Hematopoietic multipotent progenitor cell treated with erythropoietin and hydrocortisone succinate and interleukin-3 and kit ligand, for 6 days (in vitro differentiated cells): ENCODE measurements at regions not wholly inside any gene's neighbourhood (a gene's known extent, or its start where the extent isn't known, plus 50 kb on each side); places are given as distances from the start of the nearest gene placed in this dataset.

Source experiments
- DNase-seq: peaks from one replicate; pipeline ENCODE4 v3.0.0-alpha.2; 2015

DNA sequence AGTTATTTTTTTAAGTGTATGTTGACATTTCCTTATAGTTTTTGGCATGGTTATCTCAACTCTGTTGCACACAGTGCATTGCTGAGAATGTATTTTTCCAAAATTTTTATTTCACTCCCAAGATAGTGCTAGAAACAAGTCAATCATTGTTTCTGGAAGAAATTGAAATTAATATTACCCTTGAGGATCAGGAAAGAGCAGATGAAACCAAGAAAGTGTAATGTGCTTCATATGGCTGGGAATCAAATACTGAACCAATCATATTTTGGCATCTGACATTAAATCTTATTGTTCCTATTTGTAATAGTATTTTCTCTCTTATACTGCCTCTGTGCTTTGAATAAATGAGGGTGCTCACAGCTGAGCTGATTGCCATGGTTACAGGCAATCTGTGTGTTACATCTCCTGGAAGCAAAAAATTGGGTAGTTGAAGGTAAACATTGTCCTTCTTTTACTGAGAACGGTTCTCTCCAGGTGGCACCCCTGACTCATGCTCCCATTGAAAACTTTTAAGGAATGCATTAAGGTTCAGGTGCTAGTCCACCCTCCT lies 358.2 kb upstream of the NR3C2 start:
- DNase-seq, result no peak

DNA sequence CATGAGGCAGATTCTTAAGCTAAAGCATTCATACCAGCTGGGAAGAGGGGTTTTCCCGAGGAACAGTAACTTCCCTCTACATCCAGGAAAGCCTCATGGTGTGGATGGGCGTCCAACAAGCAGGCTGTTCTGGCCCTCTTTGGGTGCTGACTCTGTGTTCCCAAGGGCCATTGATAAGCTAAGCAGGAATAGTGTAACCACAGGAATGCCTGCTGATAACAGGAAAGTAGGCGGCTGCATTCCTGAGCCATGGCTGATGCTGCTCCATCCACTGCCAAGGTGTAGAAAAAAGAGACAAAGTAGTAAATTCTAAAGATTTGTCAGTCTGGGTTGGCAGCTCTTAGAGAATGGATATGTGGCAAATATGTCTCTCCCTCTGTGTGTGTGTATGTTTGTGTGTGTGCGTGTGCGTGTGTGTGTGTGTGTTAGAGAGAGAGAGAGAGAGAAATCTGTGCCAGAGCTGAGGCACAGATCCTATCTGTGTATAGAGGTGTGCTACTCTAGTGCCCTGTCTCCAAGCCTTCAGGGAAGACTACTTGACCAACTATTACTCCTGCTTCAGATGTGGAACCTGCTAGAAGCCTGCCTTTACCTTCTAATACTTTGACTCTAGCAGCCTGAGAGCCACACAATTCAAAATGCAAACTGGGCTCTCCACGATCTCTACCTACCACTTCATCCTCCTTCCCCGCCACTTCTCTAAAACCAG lies 353.1 kb upstream of the NR3C2 start:
- DNase-seq, result no peak

DNA sequence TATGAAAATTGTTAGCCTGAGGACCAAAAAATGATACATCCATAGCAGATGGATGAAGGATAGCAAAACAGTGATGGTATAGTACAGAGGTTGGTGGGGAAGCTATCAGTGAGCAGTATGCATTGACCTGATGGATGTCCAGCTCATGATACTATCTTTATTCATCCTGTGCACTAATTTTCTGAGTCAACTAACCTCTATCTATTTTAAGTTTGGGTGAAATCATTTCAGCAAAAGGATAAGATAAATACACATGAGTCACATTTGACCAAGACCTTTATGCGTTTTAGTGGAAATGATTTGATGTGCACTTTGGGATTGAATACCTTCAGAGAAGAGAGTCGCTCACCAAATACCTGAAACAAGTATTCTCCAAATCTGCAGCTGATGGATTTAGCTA lies 351.0 kb upstream of the NR3C2 start:
- DNase-seq, result no peak

DNA sequence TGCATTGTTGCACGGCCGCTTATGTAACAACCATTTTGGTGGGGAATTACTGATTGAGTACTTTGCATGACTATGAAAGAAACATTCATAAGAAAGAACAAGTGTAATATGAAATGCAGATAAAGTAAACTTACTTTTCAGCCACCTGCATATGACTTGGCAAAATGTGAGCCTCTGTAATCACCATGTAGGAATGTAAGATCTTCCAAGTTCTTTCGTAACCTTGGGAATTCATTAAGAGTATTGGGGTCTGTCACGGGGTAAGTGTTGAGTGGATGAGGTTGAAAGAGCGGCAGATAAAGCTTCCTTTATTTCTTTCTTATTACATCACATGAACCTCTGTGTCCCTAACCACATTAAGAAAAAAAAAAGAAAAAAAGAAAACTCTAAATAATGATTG lies 348.5 kb upstream of the NR3C2 start:
- DNase-seq, result no peak

DNA sequence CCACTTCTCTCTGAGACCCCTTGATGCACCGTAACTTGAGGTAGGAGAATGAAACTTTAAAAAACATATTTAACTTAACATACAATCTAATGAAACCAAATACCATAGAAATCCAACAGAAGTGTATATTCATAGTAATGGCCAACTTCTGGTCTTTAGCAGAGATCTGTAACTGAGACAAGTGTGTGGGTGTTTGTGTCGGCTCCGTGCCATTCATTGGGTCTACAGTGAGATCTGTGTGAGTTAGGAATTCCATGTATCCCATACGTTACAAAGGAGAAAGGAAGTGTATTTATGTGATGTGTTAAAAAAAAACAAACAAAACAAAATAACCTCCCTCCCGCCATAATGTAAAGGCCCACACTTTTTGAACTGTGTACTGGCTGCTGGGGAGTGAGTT lies 348.0 kb upstream of the NR3C2 start:
- DNase-seq, result no peak

DNA sequence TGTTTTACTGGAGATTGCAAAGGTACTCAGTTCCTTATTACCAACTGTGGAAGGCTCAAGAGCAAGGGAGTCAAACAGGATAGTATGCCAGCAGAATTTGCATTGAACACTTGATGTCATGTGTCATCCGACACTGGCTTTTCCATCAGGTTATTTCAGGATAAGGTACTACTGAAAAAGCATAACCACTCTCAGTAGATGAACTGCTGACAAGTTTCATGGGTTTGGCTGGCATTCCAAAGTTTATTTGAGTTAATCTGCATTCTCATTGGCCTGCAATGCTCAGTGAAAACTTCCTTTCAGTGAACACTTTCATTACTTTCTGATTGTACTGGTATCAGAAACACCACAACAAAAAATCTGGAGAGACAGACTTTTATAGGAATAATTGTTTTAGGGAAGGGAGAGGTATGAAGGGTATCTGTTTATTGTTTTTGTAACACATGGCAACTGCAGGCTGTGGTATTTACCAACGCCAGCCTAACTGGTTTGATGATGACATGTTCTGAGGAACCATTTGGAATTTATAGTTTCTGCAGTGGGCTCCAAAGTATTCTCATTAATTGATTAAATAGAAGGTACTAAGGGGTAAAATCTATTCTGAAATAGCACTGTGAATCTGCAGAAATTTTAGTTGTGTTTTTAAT lies 345.7 kb upstream of the NR3C2 start:
- DNase-seq, result no peak

DNA sequence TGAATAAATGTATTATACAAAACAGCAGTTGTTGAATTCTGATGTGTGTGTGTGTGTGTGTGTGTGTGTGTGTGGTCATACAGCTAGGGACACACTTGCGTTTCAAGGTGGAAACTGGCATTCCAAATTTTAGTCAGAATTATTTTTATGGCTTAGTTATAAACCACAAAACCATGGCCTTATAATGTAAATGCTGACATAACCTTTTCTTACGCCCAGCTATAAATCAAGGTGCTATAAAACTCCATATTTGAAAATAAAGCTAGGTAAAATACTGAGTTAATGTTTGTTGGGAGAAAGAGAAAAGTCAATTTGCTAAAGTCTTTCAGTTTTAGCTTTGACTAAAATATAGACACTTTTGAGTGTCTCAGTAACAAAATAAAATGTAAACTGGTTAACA lies 345.1 kb upstream of the NR3C2 start:
- DNase-seq, result no peak

DNA sequence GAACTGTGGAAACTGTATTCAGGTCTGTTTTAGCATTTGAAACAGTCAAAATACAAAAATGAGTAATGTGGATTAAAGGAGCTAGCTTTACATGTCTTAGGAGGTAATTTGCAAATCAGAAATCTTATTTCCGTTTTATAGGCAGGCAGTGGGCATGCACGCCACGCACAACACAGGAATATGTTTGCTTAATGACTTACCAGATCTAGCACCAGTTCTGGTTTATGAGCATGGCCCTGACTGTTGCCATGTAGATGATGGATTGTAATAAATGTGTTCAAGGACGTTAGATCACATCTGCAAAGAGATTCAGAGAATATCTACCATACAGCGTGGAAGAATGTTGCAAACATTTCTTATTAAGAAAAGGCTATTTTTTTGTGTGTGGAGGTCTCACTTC lies 344.5 kb upstream of the NR3C2 start:
- DNase-seq, result no peak

DNA sequence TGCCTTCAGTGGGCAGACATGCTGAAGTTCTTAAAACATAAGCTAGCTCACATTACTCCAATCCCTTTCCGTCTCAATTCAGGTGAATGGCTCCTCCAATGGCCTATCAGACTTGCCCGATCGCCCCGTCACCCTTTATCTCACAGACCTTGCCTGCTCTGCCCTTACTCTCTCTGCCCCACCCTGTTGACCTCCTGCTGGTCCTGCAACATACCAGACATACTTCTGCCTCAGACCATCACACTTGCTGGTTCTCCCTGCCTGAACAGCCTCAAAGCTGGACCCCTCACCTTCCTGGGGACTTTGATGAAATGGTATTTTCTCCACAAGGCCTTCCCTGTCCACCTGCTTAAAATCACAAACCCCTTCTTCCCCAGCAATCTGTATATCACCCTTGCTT lies 340.1 kb upstream of the NR3C2 start:
- DNase-seq, result no peak

DNA sequence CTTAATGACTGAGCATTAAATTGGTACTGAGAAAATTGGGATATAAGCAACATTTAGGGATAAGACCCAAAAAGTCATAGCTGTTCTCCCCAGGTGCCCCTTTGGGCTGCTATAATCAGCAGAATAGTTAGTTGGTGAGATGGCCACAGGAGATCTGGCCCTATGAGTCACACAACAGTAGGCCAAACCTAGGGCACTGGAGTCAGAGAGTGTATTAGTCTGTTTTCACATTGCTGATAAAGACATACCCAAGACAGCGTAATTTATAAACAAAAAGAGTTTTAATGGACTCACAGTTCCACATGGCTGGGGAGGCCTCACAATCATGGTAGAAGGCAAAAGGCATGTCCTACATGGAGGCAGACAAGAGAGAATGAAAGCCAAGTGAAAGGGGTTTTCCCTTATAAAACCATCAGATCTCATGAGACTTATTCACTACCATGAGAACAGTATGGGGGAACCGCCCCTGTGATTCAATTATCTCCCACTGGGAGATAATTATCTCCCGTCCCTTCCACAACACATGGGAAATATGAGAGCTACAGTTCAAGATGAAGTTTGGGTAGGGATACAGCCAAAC lies 338.3 kb upstream of the NR3C2 start:
- no peak for DNase-seq

DNA sequence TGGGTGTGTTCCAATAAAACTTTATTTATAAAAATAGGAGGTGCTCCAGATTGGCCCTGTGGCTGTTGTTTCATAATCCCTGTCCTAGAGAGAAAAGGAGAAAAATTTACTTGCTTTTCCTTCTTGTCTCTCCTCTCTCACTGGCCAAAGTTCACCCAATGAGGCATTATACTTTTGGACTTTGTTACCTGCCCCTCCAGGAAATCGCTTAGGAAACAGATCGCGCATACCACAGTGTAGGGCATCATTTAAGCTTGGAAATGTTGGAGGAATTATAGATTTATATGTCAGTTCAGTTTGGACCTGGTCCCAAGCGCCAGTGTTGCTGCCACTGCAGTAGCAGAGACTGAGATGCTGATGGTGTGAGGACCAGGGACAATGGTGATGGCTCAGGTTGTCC lies 337.6 kb upstream of the NR3C2 start:
- no peak for DNase-seq

DNA sequence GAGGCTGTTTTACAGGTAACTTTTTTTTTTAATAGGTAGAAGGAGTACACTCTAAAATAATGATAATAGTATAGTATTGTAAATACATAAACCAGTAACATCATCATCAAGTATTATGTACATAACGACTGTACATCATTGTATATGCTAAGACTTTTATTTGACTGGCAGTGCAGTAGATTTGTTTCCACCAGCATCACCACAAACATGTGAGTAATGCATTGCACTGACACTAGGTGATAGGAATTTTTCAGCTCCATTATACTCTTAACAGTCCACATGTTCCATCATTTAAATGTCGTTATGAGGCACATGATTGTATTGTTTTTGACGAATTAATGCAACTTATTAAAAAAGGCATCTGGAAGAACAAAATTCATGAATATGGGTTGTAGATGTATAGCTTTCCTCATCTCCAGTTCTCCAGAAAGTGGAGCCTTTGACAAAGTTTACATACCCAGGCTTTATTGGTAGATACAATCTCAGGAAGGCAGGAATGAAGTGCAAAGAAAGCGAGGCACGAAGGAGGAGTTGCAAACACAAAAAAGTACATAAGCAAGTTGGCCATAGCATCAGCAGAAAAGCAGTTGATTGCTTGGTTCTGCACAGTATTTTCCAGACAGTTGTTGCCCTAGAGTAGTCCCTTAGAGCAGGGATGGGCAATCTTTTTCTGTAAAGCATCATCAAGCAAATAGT lies 336.9 kb upstream of the NR3C2 start:
- no peak for DNase-seq

DNA sequence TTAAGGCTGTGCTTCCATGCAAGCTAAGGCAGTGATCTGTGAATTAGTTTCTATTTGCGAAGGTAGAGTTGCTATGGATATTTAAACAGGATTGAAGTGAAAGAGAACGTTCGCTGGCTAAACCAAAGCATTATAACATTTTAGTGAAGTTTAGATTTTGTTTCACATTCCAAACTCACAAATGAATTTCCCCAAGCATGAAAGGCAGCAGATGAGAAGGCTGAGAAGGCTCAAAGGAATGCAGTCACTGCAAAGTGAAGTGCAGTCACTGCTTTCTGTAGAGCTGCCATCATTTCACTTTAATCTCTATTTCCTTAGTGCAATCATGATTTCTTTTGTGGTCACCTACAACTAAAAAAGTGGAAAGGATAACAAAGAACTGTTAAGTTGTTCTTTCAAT lies 334.7 kb upstream of the NR3C2 start:
- DNase-seq, result no peak

DNA sequence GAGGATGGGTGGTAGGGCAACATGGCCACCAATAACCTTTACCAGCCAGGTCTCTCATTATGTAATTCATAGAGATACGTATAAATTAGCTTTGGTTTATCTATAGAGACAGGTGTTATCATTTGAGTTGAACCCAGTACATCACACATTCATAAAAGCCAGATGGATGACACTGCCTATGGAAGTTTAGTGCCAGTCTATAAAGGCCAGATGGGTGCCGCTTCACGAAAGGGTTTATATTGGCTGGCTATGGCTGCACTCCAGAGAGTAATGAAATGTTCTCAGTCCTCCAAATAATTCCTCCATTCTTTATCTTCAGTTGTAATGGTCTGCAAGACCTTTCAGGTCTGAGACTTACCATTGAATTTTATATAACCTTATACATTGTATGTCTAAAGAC lies 331.9 kb upstream of the NR3C2 start:
- DNase-seq, result no peak

DNA sequence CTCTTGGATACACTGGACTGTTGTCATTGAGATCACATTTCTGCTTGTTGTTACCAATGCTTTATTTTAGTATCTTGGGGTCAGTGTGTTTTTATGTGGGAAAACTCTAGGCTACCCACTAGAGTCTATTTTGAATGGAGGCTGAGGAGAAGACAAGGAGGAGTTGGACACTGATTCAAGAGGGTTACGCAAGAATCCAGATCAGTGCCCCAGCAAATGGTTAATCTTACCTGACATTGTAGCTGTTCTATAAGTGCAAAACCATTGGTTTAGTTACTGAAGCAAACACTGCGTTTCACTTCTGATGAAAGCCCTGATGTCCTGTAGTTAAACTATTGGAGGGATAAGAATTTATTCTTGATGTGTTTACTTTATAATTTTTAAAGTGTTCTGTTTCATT lies 331.1 kb upstream of the NR3C2 start:
- no peak for DNase-seq

DNA sequence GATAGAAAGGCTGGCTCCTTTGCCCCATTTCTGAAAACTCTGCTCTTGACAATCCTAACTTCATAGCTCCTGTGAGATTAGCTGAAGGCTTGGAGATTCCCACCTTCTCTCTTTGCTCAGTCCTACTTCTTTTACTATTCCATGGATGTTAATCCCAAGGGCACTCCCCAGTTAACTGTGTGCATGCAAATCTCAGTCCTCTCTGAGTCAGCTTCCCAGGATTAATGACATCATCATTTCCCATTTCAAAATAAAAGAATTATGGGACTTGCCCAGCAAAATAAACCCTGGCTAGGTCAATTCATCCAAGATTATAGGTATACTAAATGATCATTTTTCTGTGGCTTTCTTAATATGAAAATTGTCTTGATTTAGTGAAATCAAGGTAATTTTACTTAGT lies 328.6 kb upstream of the NR3C2 start:
- no peak for DNase-seq

DNA sequence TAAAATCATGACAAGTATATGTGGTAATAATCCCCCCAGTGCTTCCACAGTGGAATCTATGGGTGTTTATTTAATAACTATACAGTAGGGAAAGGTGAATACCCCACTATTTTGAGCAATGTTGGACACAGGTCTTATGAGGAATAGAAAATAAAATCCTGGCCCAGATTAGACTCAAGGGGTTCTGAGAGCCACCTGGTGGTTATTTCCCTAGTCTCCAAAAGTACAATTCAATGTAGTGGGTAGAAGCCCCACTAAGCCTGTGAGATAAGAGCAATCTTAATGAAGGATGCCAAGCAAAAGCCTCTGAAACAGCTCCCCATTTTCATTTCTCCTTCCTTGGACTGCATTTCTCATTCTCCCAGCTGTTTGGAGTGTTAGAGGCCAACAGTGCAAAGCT lies 328.2 kb upstream of the NR3C2 start:
- no peak for DNase-seq

DNA sequence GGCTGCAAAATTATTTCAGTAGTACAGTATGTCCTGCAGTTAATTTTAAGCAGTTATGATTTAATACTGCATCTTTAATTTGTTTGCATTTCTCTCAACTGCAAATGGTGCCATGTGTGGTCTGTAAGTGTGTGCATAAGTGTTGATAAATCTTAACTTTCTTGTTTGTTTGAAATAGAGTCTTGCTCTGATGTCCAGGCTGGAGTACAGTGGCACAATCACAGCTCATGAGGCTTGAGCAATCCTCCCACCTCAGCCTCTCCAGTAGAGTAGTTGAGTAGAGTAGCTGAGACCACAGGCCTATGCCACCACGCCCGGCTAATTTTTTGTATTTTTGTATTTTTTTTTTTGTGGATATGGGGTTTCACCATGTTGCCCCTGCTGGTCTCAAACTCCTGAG lies 322.5 kb upstream of the NR3C2 start:
- no peak for DNase-seq

DNA sequence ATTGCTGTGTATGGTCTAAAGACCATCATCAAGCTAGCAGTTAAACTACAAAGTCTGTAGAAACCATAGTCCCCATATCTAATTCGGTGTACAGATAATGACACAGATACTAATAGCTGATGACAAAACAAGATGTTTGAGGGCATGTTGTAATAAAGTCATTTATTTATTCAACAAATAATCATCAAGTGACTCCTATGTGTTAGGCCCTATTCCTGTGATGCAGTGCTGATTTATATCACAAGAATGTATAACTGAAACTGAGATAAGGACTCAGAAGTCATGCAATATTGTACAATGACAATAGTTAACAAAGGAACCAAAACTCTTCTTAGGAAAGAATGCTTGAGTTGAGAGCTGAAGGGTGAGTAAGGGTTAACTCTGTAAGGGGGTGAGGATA lies 315.0 kb upstream of the NR3C2 start:
- DNase-seq, result no peak

DNA sequence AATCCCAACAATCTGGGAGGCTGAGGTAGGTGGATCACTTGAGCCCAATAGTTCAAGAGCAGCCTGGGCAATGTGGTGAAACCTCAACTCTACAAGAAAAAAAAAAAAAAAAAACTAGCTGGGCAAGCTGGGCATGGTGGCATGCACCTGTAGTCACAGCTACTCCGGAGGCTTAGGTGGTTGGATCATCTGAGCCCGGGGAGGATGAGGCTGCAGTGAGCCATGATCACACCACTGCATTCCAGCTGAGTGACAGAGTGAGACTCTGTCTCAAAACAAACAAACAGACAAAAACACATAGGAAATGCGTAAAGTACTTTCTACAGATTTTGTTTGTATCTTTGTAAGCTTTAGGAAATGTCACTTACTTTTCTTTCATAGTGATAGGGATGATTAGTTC lies 307.2 kb upstream of the NR3C2 start:
- no peak for DNase-seq

DNA sequence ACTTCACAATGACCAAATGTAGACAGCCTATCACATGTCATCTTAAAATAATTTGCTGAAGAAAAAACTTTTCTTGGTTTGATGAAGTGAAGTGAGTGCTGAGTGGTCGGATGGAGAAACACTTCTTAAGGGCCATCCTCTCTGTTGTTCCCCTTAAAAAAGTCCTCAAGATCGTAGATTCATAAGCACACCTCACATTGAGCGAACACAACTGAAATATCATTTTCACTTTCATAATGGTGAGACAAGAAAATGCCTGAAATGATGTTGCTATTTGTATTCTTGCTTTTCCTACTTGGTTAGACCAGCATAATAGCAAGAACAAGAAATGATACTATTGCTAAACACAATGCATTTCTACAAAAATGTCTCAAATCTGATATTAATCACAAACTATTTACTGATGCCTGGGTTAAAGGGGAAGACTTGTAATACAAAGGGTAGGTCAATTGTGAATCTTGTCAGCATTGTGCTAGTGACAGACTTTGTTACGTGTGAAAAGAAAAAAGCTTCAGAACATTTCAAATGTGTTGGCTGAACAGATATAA lies 305.6 kb upstream of the NR3C2 start:
- no peak for DNase-seq

DNA sequence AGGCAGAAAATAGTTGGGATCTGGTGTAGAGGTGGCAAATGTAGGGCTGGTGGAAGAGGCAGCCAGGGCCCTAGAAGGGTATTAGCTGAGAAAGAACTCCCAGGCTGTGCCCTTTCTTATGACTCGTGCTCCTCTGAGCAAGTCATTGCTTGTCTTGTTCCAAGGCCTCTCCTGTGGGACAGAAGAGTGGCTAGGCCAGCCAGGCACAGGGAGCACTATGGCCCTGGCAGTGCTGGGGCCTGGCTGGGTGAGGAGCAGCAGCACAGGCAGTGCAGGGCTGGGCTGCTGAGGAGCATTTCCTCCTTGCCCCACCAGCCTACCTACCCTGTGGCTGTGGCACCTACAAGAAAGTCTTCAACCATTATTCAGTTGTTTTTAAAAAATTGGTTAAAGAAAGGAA lies 298.5 kb upstream of the NR3C2 start:
- no peak for DNase-seq

DNA sequence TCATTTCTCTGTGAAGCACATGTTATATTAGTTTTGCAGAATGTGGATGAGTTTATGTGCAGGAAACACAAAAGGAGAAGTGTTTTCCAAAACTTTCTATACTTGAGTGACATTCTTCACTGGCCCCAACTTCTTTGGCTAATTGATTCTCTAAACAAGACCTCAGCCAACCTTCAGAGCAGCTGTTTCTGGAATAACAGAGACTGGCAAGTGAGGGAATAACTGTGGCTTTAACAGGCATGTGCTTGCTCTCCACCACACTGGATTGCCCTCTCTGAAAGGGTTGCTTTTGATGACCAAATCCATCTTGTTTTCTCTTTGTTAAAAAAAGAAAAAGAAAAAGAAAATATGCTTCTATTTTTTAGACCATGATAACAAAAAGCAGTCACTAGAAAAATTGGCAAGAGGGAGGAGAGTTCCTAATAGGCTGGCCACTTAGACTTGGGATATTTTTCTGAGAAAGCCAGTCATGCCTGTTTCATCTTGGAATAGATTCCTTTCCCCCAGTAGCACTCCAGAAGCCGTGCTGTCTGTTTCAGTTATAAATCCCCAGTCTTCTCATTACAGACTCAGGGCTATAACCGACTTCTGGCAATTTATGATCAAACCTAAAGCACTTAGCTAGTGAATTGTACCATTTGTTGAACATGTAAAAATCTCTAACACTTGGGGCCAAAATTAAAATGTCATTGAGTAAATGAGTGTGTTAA lies 295.0 kb upstream of the NR3C2 start:
- DNase-seq, result no peak
